ENCODE measurements at regions not wholly inside any gene's neighbourhood (a gene's known extent, or its start where the extent isn't known, plus 50 kb on each side); places are given as distances from the start of the nearest gene placed in this dataset.

DNA sequence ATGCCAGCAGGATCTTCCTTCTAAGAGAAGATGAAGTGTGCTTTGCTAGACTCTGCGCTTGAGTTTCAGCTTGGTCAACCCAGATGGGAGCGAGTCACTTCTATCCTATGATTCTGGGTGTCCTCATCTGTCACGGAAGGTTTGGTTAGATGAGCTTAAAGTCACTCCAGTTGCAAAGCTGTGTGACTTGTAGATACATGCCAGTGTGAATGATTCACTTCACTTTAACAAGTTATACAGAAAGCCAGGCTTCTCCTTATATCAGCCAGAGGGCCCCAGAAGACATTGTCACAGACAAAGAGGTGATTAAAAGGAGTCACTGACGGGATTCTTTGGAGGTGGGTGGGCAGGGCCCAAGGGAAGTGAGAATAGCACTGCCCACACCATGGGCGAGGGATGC is 122.6 kb upstream of the PFKP start:
- Histone ChIP-seq H3K9me1 (ENCODE audit: insufficient read depth, low read length) (no peaks in the 10 kb centered on the region), H3K56ac (ENCODE audit: extremely low read depth, insufficient read depth, low read length) (no peak overlapping the region), H2BK5ac (ENCODE audit: low read depth, low read length, poor library complexity, severe bottlenecking) (no peak overlapping the region), H4K8ac (ENCODE audit: low read depth in 2 of 2, low read length in 2 of 2) (no peak overlapping the region), H3K27ac (ENCODE audit: insufficient read depth, low read length) (no peak overlapping the region), H3K79me1 (ENCODE audit: low read depth in 1 of 2, low read length in 2 of 2) (no peaks in the 10 kb centered on the region), H3K4me3 (ENCODE audit: insufficient read depth, low read depth, low read length) (no peak overlapping the region), H2BK120ac (ENCODE audit: low read depth, low read length) (no peak overlapping the region), H3K4ac (ENCODE audit: low read depth, low read length) (no peak overlapping the region), H3K4me2 (ENCODE audit: low read depth, low read length) (no peak overlapping the region), H2BK15ac (ENCODE audit: low read depth, low read length) (no peak overlapping the region), H2AFZ (replicated peaks; ENCODE audit: low read length, poor library complexity) (no peak overlapping the region), H3K36me3 (ENCODE audit: control insufficient read depth, insufficient read depth, low read length) (no peaks in the 10 kb centered on the region), H4K20me1 (ENCODE audit: insufficient read depth, low read length) (no peaks in the 10 kb centered on the region), H3K14ac (replicated peaks; ENCODE audit: low read depth, low read length) (no peak overlapping the region), H3K27me3 (ENCODE audit: control insufficient read depth, insufficient read depth, low read length) (peaks cover 13% of the 10 kb centered on the region), H3K9ac (ENCODE audit: low read depth, low read length) (no peak overlapping the region), H2BK20ac (ENCODE audit: low read depth, low read length) (no peak overlapping the region), H3K18ac (ENCODE audit: low read depth, low read length) (no peak overlapping the region), H4K5ac (ENCODE audit: low read depth, low read length) (no peak overlapping the region), H2AK9ac (replicated peaks; ENCODE audit: low read depth, low read length, poor library complexity) (no peak overlapping the region), H3K9me3 (ENCODE audit: control insufficient read depth, insufficient read depth, low read length) (no peaks in the 10 kb centered on the region), H3K23ac (ENCODE audit: low read depth, low read length) (no peak overlapping the region), H3K4me1 (ENCODE audit: control insufficient read depth, insufficient read depth, low read length) (no peaks in the 10 kb centered on the region), H4K91ac (ENCODE audit: insufficient read depth, low read depth, low read length) (no peak overlapping the region), H2AK5ac (ENCODE audit: low read depth, low read length) (no peak overlapping the region)
- BruUV-seq (replicated peaks), result no TSS peak
- dilution Hi-C loops (cut with HindIII; ENCODE audit: low sequenced_read_pairs, unreplicated experiment), result loop anchor here (25.0 kb wide), 1 partner anchor 93 kb away; no protein-coding TSS in a partner anchor
- in situ Hi-C loops (cut with MboI; ENCODE audit: low sequenced_read_pairs), result no loop called here
- POLR2A ChIA-PET (ENCODE audit: unreplicated experiment), result interaction anchor here (0.6 kb wide), 1 partner anchor 1493 kb away, joined by 3 read pairs; no protein-coding TSS in a partner anchor
- CTCF ChIA-PET, result no interaction called here
- intact Hi-C loops (cut with micrococcal nuclease), result no loop called here
- WGBS, 2 experiments (ENCODE audit: extremely low coverage in 2 of 2, insufficient read length in 1 of 2), result 67% methylated on average over 1 of the region's 5 CpGs; no CpG with 5 or more reads in 1 of the 2 experiments
- no peak for ATAC-seq (ENCODE audit: low read depth)
- no peak for TF ChIP-seq NFE2L2 (IDR thresholded peaks at IDR 0.05; ENCODE audit: low read depth, low read length)
- TF ChIP-seq RAD21 (IDR thresholded peaks at IDR 0.05; ENCODE audit: low read length), result no peak
- TF ChIP-seq SMC3 (IDR thresholded peaks at IDR 0.05; ENCODE audit: low read depth, low read length), result no peak
- TF ChIP-seq MXI1 (IDR thresholded peaks at IDR 0.05; ENCODE audit: borderline replicate concordance, low read depth, low read length), result no peak
- TF ChIP-seq MAZ (IDR thresholded peaks at IDR 0.05; ENCODE audit: borderline replicate concordance, low read depth, low read length), result no peak
- no peak for TF ChIP-seq ELK1 (IDR thresholded peaks at IDR 0.05; ENCODE audit: borderline replicate concordance, low read depth, low read length)
- no peak for TF ChIP-seq USF2 (IDR thresholded peaks at IDR 0.05; ENCODE audit: low read depth, low read length)
- TF ChIP-seq RCOR1 (IDR thresholded peaks at IDR 0.05; ENCODE audit: insufficient replicate concordance, low read length), result no peak
- no peak for TF ChIP-seq CHD1 (IDR thresholded peaks at IDR 0.05; ENCODE audit: low read depth, low read length)
- TF ChIP-seq BHLHE40 (IDR thresholded peaks at IDR 0.05; ENCODE audit: low read depth, low read length), result no peak
- no peak for TF ChIP-seq POLR2A (IDR thresholded peaks at IDR 0.05; ENCODE audit: low read depth, low read length)
- no peak for TF ChIP-seq FOS (IDR thresholded peaks at IDR 0.05; ENCODE audit: low read depth, low read length)
- TF ChIP-seq, protein P1, sequence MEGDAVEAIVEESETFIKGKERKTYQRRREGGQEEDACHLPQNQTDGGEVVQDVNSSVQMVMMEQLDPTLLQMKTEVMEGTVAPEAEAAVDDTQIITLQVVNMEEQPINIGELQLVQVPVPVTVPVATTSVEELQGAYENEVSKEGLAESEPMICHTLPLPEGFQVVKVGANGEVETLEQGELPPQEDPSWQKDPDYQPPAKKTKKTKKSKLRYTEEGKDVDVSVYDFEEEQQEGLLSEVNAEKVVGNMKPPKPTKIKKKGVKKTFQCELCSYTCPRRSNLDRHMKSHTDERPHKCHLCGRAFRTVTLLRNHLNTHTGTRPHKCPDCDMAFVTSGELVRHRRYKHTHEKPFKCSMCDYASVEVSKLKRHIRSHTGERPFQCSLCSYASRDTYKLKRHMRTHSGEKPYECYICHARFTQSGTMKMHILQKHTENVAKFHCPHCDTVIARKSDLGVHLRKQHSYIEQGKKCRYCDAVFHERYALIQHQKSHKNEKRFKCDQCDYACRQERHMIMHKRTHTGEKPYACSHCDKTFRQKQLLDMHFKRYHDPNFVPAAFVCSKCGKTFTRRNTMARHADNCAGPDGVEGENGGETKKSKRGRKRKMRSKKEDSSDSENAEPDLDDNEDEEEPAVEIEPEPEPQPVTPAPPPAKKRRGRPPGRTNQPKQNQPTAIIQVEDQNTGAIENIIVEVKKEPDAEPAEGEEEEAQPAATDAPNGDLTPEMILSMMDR (conservative IDR thresholded peaks at IDR 0.05; ENCODE audit: low read depth, low read length), result no peak
- DNase-seq, result no peak
